ENCODE measurements at regions not wholly inside any gene's neighbourhood (a gene's known extent, or its start where the extent isn't known, plus 50 kb on each side); places are given as distances from the start of the nearest gene placed in this dataset.

GRCh38 chr1:83794384-83794783 is 204.5 kb downstream of the TTLL7 start:
- TF ChIP-seq CTCF (IDR thresholded peaks at IDR 0.05) (no peak), POLR2A (IDR thresholded peaks at IDR 0.05) (no peak)

Measured in Peyer's patch (tissue), 4 donors.